ENCODE measurements at regions not wholly inside any gene's neighbourhood (a gene's known extent, or its start where the extent isn't known, plus 50 kb on each side); places are given as distances from the start of the nearest gene placed in this dataset.

DNA sequence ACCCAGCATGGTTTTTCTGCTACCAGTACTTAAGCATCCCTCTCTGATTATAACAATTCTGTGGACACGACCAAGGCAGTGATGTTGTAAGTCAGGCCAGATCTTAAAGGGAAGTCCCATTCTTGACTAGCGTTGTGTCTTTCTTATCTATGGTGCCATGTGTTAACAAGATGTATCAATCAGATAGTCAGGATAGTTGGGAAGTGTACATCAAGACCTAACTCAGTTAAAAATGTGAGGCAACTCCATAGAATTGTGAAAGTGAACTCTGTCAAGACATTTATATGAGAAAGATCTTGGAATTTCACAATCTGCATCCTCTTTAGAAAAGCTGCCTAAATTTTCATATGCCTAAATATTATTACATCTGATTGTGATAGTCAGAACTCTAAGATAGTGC is 341.7 kb upstream of the SEMA3D start:
- TF ChIP-seq CTCF (IDR thresholded peaks at IDR 0.05) (no peak), POLR2A (IDR thresholded peaks at IDR 0.05) (no peak)
